Cardiac fibroblast (primary cell): ENCODE measurements at regions not wholly inside any gene's neighbourhood (a gene's known extent, or its start where the extent isn't known, plus 50 kb on each side); places are given as distances from the start of the nearest gene placed in this dataset.

ENCODE experiments used
- DNase-seq, 2 donors: peaks; one replicate each; pipeline versions ENCODE4 v3.0.0 to v3.0.0-alpha.2; 2010; ENCODE audit warnings: low read depth in 2 of 2
- H3K4me3 ChIP-seq, 2 donors: replicated peaks in 1 of 2; 1 replicate in 1 of 2; 2 replicates in 1 of 2; pipeline ENCODE4 v1.5.1; 2011; ENCODE audit warnings: low read depth in 2 of 2, low read length in 2 of 2, mild to moderate bottlenecking in 2 of 2, moderate library complexity in 1 of 2
- CTCF ChIP-seq: IDR thresholded peaks from one replicate; pipeline ENCODE4 v1.5.1; 2011; ENCODE audit warnings: low read depth, mild to moderate bottlenecking, low read length, inconsistent platforms

- H3K4me3 ChIP-seq = no peak overlapping the region
- DNase-seq = no peak
- no peak for TF ChIP-seq CTCF
Measured at GRCh38 chr2:121880283-121880682, 124.8 kb downstream of the TSN start.

GRCh38 chr2:121881038-121881437 is 125.6 kb downstream of the TSN start:
- TF ChIP-seq CTCF = no peak
- H3K4me3 ChIP-seq = no peak overlapping the region
- DNase-seq = no peak

GRCh38 chr2:121881950-121882349 is 126.5 kb downstream of the TSN start:
- no peak for DNase-seq
- TF ChIP-seq CTCF = no peak

GRCh38 chr2:121884078-121884477 is 128.6 kb downstream of the TSN start:
- no peak overlapping the region for H3K4me3 ChIP-seq
- TF ChIP-seq CTCF = no peak
- DNase-seq = no peak

More at GRCh38 chr2:121881950-121882349, 126.5 kb downstream of the TSN start:
- no peak overlapping the region for H3K4me3 ChIP-seq

GRCh38 chr2:121884511-121884921 is 129.1 kb downstream of the TSN start:
- no peak overlapping the region for H3K4me3 ChIP-seq
- no peak for TF ChIP-seq CTCF
- peak; percentile 28 to 30 for DNase-seq

GRCh38 chr2:121886059-121886458 is 130.6 kb downstream of the TSN start:
- DNase-seq = no peak
- no peak overlapping the region for H3K4me3 ChIP-seq
- TF ChIP-seq CTCF = no peak

- no peak for DNase-seq
- no peak for TF ChIP-seq CTCF
- no peak overlapping the region for H3K4me3 ChIP-seq
Measured at GRCh38 chr2:121887513-121888188, 132.2 kb downstream of the TSN start.
